ENCODE measurements at regions not wholly inside any gene's neighbourhood (a gene's known extent, or its start where the extent isn't known, plus 50 kb on each side); places are given as distances from the start of the nearest gene placed in this dataset.

DNA sequence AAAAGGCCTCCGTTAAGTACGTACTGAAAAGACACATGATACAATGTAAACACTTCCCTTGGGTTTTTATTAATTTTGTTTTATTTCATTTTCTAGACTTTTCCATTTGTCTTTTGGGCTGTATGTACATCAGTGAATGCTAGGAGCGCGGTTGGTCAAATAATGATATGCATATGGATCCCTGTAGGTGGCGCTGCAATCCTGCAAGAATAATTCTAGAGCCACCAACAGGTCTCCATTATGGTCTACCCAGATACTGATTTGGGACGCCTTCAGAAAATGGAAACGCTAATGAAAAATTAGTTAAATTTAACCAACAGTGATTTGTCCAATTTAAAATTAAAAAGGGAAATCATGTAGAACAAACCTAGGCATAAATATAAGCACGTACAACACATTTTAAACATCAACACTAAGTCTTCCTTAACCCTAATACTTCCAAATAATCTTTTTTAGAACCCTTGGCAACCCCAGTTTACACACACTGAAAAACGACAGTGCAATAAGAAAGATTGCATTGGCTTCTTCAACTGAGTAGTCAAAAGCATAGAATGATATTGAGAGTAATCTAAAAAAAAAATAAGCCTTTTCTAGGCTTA, 433.5 kb downstream of the RFPL4B start:
- Histone ChIP-seq H3K4me3 (ENCODE audit: low read depth, low read length, poor library complexity, severe bottlenecking) (no peak overlapping the region), H3F3A (ENCODE audit: insufficient read depth, low read length) (no peaks in the 10 kb centered on the region), H3K9me2 (ENCODE audit: low read depth, low read length) (no peaks in the 10 kb centered on the region), H3K27me3 (ENCODE audit: insufficient read depth, low read length) (no peaks in the 10 kb centered on the region), H4K20me1 (ENCODE audit: insufficient read depth, low read length) (no peaks in the 10 kb centered on the region), H3K36me3 (ENCODE audit: insufficient read depth, low read length) (no peaks in the 10 kb centered on the region), H3K27ac (ENCODE audit: low read depth, low read length, poor library complexity, severe bottlenecking) (no peak overlapping the region), H3K9me3 (ENCODE audit: low read length) (no peaks in the 10 kb centered on the region), H3K4me1 (ENCODE audit: insufficient read depth, low read length, severe bottlenecking) (no peaks in the 10 kb centered on the region), H3K9ac (ENCODE audit: low read length) (no peak overlapping the region), H3K4me2 (ENCODE audit: low read length) (no peak overlapping the region), H3K79me2 (ENCODE audit: insufficient read depth, low read length) (no peaks in the 10 kb centered on the region), H2AFZ (ENCODE audit: low read length) (no peak overlapping the region)
- TF ChIP-seq EZH2 (IDR thresholded peaks at IDR 0.05; ENCODE audit: borderline replicate concordance, low read length), result no peak
- TF ChIP-seq, protein P1, sequence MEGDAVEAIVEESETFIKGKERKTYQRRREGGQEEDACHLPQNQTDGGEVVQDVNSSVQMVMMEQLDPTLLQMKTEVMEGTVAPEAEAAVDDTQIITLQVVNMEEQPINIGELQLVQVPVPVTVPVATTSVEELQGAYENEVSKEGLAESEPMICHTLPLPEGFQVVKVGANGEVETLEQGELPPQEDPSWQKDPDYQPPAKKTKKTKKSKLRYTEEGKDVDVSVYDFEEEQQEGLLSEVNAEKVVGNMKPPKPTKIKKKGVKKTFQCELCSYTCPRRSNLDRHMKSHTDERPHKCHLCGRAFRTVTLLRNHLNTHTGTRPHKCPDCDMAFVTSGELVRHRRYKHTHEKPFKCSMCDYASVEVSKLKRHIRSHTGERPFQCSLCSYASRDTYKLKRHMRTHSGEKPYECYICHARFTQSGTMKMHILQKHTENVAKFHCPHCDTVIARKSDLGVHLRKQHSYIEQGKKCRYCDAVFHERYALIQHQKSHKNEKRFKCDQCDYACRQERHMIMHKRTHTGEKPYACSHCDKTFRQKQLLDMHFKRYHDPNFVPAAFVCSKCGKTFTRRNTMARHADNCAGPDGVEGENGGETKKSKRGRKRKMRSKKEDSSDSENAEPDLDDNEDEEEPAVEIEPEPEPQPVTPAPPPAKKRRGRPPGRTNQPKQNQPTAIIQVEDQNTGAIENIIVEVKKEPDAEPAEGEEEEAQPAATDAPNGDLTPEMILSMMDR (IDR thresholded peaks at IDR 0.05; ENCODE audit: low read length), result peak; percentile 82

DNA sequence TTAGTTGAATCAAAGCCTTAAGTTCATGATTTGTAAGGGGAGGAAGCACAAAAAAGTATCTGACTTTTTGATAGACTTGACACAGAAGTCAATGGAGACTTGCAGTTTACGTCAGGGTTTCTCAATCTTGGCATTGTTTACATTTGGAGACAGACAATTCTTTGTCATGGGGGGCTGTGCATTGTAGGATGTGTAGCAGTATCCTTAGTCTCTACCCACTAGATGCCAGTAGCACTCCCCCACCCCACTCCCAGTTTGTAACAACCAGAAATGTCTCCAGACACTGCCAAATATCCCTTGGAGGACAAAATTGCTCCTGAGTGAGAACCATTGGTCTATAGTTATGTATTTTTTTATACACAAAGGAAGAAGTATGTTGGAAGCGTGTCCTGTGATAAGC, 434.1 kb downstream of the RFPL4B start:
- no peaks in the 10 kb centered on the region for H3K79me2 ChIP-seq (ENCODE audit: insufficient read depth, low read length)
- no peaks in the 10 kb centered on the region for H3K36me3 ChIP-seq (ENCODE audit: insufficient read depth, low read length)
- H3K27me3 ChIP-seq (ENCODE audit: insufficient read depth, low read length), result no peaks in the 10 kb centered on the region
- no peak overlapping the region for H3K4me2 ChIP-seq (ENCODE audit: low read length)
- H3K27ac ChIP-seq (ENCODE audit: low read depth, low read length, poor library complexity, severe bottlenecking), result no peak overlapping the region
- H2AFZ ChIP-seq (ENCODE audit: low read length), result no peak overlapping the region
- no peaks in the 10 kb centered on the region for H3K9me3 ChIP-seq (ENCODE audit: low read length)
- TF ChIP-seq EZH2 (IDR thresholded peaks at IDR 0.05; ENCODE audit: borderline replicate concordance, low read length), result no peak
- TF ChIP-seq, protein P1 (IDR thresholded peaks at IDR 0.05; ENCODE audit: low read length), result no peak
- H3K4me1 ChIP-seq (ENCODE audit: insufficient read depth, low read length, severe bottlenecking), result no peaks in the 10 kb centered on the region
- no peak overlapping the region for H3K9ac ChIP-seq (ENCODE audit: low read length)
- no peaks in the 10 kb centered on the region for H4K20me1 ChIP-seq (ENCODE audit: insufficient read depth, low read length)
- no peaks in the 10 kb centered on the region for H3K9me2 ChIP-seq (ENCODE audit: low read depth, low read length)
- no peaks in the 10 kb centered on the region for H3F3A ChIP-seq (ENCODE audit: insufficient read depth, low read length)
- no peak overlapping the region for H3K4me3 ChIP-seq (ENCODE audit: low read depth, low read length, poor library complexity, severe bottlenecking)

DNA sequence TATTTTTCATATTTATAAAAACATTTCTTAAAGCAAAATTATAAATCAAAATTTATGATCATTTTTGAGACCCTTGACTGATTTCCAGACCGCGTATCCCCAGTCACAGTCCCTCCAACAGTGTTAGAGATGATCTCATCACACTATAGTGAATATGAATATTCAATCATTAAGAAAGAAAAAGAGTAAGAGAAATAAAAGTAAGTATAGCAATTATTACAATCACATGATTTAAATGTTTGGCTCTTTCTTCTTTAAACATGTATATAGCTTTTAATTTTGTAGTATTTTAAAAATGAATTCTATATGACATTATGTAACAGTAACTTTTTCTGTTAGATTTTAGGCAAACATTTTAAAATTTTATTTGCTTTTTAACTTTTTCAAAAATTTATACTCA, 438.3 kb downstream of the RFPL4B start:
- no peak overlapping the region for H3K27ac ChIP-seq (ENCODE audit: low read depth, low read length, poor library complexity, severe bottlenecking)
- no peaks in the 10 kb centered on the region for H3K9me2 ChIP-seq (ENCODE audit: low read depth, low read length)
- H3F3A ChIP-seq (ENCODE audit: insufficient read depth, low read length), result no peaks in the 10 kb centered on the region
- TF ChIP-seq EZH2 (IDR thresholded peaks at IDR 0.05; ENCODE audit: borderline replicate concordance, low read length), result no peak
- TF ChIP-seq, protein P1 (IDR thresholded peaks at IDR 0.05; ENCODE audit: low read length), result no peak
- H3K79me2 ChIP-seq (ENCODE audit: insufficient read depth, low read length), result no peaks in the 10 kb centered on the region
- H3K27me3 ChIP-seq (ENCODE audit: insufficient read depth, low read length), result no peaks in the 10 kb centered on the region
- no peak overlapping the region for H3K4me2 ChIP-seq (ENCODE audit: low read length)
- H4K20me1 ChIP-seq (ENCODE audit: insufficient read depth, low read length), result no peaks in the 10 kb centered on the region
- no peaks in the 10 kb centered on the region for H3K9me3 ChIP-seq (ENCODE audit: low read length)
- no peak overlapping the region for H3K9ac ChIP-seq (ENCODE audit: low read length)
- H3K4me3 ChIP-seq (ENCODE audit: low read depth, low read length, poor library complexity, severe bottlenecking), result no peak overlapping the region
- H3K4me1 ChIP-seq (ENCODE audit: insufficient read depth, low read length, severe bottlenecking), result no peaks in the 10 kb centered on the region
- no peak overlapping the region for H2AFZ ChIP-seq (ENCODE audit: low read length)
- no peaks in the 10 kb centered on the region for H3K36me3 ChIP-seq (ENCODE audit: insufficient read depth, low read length)
